ENCODE measurements at regions not wholly inside any gene's neighbourhood (a gene's known extent, or its start where the extent isn't known, plus 50 kb on each side); places are given as distances from the start of the nearest gene placed in this dataset.

GRCh38 chr1:105664495-105664894, 1392.0 kb upstream of the PRMT6 start:
- Histone ChIP-seq H3K4me1 (ENCODE audit: control insufficient read depth, insufficient read depth, low read length) (no peaks in the 10 kb centered on the region), H3K27me3 (replicated peaks in 1 of 2; ENCODE audit: control insufficient read depth in 2 of 2, insufficient read depth in 2 of 2, low read length in 1 of 2) (no peaks in the 10 kb centered on the region), H2AFZ (ENCODE audit: control insufficient read depth, low read depth, low read length) (no peak overlapping the region), H3K27ac (ENCODE audit: control insufficient read depth, insufficient read depth) (no peak overlapping the region), H3K9me3 (replicated peaks; ENCODE audit: control insufficient read depth, insufficient read depth, low read length) (no peaks in the 10 kb centered on the region), H3K36me3 (ENCODE audit: control insufficient read depth in 2 of 2, insufficient read depth in 2 of 2, low read length in 1 of 2) (no peaks in the 10 kb centered on the region), H3K9ac (ENCODE audit: control insufficient read depth, insufficient read depth, low read length) (no peak overlapping the region), H3K79me2 (ENCODE audit: control insufficient read depth, insufficient read depth, low read length) (no peaks in the 10 kb centered on the region), H4K20me1 (ENCODE audit: control insufficient read depth, insufficient read depth) (no peaks in the 10 kb centered on the region), H3K4me2 (ENCODE audit: control insufficient read depth, insufficient read depth) (no peak overlapping the region), H3K4me3 (no peak overlapping the region)
- ATAC-seq (no peak), FAIRE-seq (no peak), DNase-seq (ENCODE audit: low read depth, low spot score) (no peak)
- ChIA-PET POLR2A (no interaction called here), RAD21 (ENCODE audit: unreplicated experiment) (no interaction called here), SMC1A (ENCODE audit: uncharacterized antibody, unreplicated experiment) (no interaction called here), CTCF (no interaction called here)
- in situ Hi-C loops (cut with MboI) (no loop called here), intact Hi-C loops (cut with micrococcal nuclease; ENCODE audit: unreplicated experiment) (no loop called here)
- 30% methylated on average over 5 of the region's 5 CpGs for WGBS (ENCODE audit: insufficient coverage, insufficient replicate concordance, low lambda C conversion rate, missing lambda C conversion rate)
- TF ChIP-seq MAX (IDR thresholded peaks at IDR 0.05; ENCODE audit: low read depth, low read length) (no peak), GABPA (IDR thresholded peaks at IDR 0.05; ENCODE audit: low read depth) (no peak), ATF3 (IDR thresholded peaks at IDR 0.05; ENCODE audit: borderline replicate concordance, extremely low read depth, low read depth, low read length) (no peak), HDGF (IDR thresholded peaks at IDR 0.05) (no peak), SREBF2 (IDR thresholded peaks at IDR 0.05; ENCODE audit: low read length) (no peak), ZNF217 (IDR thresholded peaks at IDR 0.05) (no peak), RBBP5 (conservative IDR thresholded peaks at IDR 0.05) (no peak), TBL1XR1 (IDR thresholded peaks at IDR 0.05; ENCODE audit: low read depth, low read length) (no peak), TCF7 (IDR thresholded peaks at IDR 0.05; ENCODE audit: borderline replicate concordance) (no peak)
- BruUV-seq (replicated peaks), result no TSS peak

GRCh38 chr1:105678334-105678733, 1378.1 kb upstream of the PRMT6 start:
- POLR2A ChIA-PET, result no interaction called here
- CTCF ChIA-PET, result no interaction called here
- H3K4me2 ChIP-seq (ENCODE audit: control insufficient read depth, insufficient read depth), result no peak overlapping the region
- H3K79me2 ChIP-seq (ENCODE audit: control insufficient read depth, insufficient read depth, low read length), result no peaks in the 10 kb centered on the region
- no peaks in the 10 kb centered on the region for H3K4me1 ChIP-seq (ENCODE audit: control insufficient read depth, insufficient read depth, low read length)
- DNase-seq (ENCODE audit: low read depth, low spot score) (no peak), ATAC-seq (no peak), FAIRE-seq (no peak)
- no TSS peak for BruUV-seq (replicated peaks)
- H3K27me3 ChIP-seq (replicated peaks in 1 of 2; ENCODE audit: control insufficient read depth in 2 of 2, insufficient read depth in 2 of 2, low read length in 1 of 2), result no peaks in the 10 kb centered on the region
- H3K4me3 ChIP-seq, result no peak overlapping the region
- RAD21 ChIA-PET (ENCODE audit: unreplicated experiment), result no interaction called here
- no peaks in the 10 kb centered on the region for H4K20me1 ChIP-seq (ENCODE audit: control insufficient read depth, insufficient read depth)
- H3K36me3 ChIP-seq (ENCODE audit: control insufficient read depth in 2 of 2, insufficient read depth in 2 of 2, low read length in 1 of 2), result no peaks in the 10 kb centered on the region
- H3K27ac ChIP-seq (ENCODE audit: control insufficient read depth, insufficient read depth), result no peak overlapping the region
- WGBS (ENCODE audit: insufficient coverage, insufficient replicate concordance, low lambda C conversion rate, missing lambda C conversion rate), result 1% methylated on average over 3 of the region's 3 CpGs
- no peak for TF ChIP-seq NBN (IDR thresholded peaks at IDR 0.05)
- TF ChIP-seq SREBF1 (IDR thresholded peaks at IDR 0.05; ENCODE audit: low read length), result no peak
- TF ChIP-seq CTCF (IDR thresholded peaks at IDR 0.05 in 2 of 3, conservative IDR thresholded peaks at IDR 0.05 in 1 of 3; ENCODE audit: control insufficient read depth in 2 of 3, extremely low read depth in 1 of 3, insufficient read depth in 1 of 3, low read depth in 3 of 3, low read length in 3 of 3), result no peak
- no peak overlapping the region for H2AFZ ChIP-seq (ENCODE audit: control insufficient read depth, low read depth, low read length)
- in situ Hi-C loops (cut with MboI) (no loop called here), intact Hi-C loops (cut with micrococcal nuclease; ENCODE audit: unreplicated experiment) (no loop called here)
- SMC1A ChIA-PET (ENCODE audit: uncharacterized antibody, unreplicated experiment), result no interaction called here
- no peak overlapping the region for H3K9ac ChIP-seq (ENCODE audit: control insufficient read depth, insufficient read depth, low read length)
- H3K9me3 ChIP-seq (replicated peaks; ENCODE audit: control insufficient read depth, insufficient read depth, low read length), result no peaks in the 10 kb centered on the region

All from GM12878 (cell line).